ENCODE measurements at regions not wholly inside any gene's neighbourhood (a gene's known extent, or its start where the extent isn't known, plus 50 kb on each side); places are given as distances from the start of the nearest gene placed in this dataset.

DNA sequence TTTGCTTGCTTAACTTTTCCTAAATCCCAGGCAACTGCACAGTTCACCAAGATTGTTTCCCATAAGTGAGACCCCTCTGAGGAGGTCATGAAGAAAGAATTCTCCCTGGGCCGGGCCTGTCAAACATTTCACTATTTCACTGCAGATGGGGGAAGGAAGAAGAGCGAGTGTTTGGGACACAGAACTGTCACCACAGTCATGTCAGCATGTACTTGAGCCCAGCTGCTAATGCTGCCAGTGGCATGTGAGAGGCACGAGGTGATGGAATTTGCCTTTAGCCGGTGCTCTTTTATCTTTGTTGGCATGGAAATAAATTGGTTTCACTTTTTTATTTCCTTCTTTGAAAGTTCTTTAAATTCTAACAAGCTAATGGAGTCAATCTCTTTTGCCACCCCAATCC lies 277.9 kb upstream of the GADL1 start:
- in situ Hi-C loops (cut with HindIII; ENCODE audit: low sequenced_read_pairs): no loop called here
- DNase-seq (ENCODE audit: low read depth): no peak
- no peak overlapping the region for H3K4me3 ChIP-seq (ENCODE audit: low read depth, low read length)
- TF ChIP-seq, protein P1, sequence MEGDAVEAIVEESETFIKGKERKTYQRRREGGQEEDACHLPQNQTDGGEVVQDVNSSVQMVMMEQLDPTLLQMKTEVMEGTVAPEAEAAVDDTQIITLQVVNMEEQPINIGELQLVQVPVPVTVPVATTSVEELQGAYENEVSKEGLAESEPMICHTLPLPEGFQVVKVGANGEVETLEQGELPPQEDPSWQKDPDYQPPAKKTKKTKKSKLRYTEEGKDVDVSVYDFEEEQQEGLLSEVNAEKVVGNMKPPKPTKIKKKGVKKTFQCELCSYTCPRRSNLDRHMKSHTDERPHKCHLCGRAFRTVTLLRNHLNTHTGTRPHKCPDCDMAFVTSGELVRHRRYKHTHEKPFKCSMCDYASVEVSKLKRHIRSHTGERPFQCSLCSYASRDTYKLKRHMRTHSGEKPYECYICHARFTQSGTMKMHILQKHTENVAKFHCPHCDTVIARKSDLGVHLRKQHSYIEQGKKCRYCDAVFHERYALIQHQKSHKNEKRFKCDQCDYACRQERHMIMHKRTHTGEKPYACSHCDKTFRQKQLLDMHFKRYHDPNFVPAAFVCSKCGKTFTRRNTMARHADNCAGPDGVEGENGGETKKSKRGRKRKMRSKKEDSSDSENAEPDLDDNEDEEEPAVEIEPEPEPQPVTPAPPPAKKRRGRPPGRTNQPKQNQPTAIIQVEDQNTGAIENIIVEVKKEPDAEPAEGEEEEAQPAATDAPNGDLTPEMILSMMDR (IDR thresholded peaks at IDR 0.05; ENCODE audit: low read depth, low read length, missing control alignments): no peak

DNA sequence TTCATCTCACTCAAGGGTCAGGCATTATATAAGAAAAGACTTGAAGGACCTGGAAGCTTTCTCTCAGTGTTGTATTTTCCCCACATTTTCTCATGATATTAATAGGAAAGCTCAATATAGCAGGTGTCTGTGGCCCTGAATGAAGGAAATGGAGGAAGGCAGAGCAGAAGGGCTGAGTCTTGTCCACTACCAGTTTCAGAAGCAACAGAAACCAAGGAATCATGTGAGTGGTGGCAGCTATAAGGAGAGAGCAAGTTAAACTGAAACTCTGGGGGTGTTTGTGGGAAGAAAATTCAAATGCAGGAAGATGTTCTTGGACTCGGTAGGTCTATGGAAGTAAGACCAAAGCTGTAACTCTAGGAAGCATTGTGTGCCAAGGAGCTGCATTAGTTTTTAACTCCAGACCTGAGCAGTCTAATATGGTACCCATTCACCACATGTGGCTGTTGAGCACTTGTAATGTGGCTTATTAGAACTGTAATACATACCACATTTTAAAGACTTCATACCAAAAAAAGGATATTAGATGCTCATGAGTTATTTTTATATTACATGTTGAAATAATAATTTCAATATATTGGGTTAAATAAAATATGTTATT lies 278.8 kb upstream of the GADL1 start:
- in situ Hi-C loops (cut with HindIII; ENCODE audit: low sequenced_read_pairs): no loop called here
- no peak for DNase-seq (ENCODE audit: low read depth)
- no peak overlapping the region for H3K4me3 ChIP-seq (ENCODE audit: low read depth, low read length)
- TF ChIP-seq, protein P1 (IDR thresholded peaks at IDR 0.05; ENCODE audit: low read depth, low read length, missing control alignments): no peak

DNA sequence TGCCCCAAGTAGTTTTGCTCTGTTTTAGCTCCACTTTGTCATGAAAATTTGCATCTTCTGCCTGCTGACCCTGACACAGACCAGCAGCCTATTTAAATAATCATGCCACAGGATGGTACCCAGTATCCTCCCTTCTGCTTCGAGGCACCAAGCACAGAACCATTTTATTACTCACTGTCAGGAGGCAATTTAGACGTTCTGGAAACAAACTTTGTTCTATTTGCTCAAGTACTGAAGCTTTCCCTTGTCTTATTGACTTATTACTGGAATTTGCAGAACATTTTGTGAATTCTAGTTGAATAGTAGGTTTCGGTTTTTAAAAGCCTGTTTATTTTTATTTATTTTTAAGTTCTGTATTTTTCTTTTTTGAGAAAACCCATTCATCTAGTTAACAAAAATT lies 279.6 kb upstream of the GADL1 start:
- TF ChIP-seq, protein P1 (IDR thresholded peaks at IDR 0.05; ENCODE audit: low read depth, low read length, missing control alignments): no peak
- DNase-seq (ENCODE audit: low read depth): no peak
- no peak overlapping the region for H3K4me3 ChIP-seq (ENCODE audit: low read depth, low read length)
- in situ Hi-C loops (cut with HindIII; ENCODE audit: low sequenced_read_pairs): no loop called here

DNA sequence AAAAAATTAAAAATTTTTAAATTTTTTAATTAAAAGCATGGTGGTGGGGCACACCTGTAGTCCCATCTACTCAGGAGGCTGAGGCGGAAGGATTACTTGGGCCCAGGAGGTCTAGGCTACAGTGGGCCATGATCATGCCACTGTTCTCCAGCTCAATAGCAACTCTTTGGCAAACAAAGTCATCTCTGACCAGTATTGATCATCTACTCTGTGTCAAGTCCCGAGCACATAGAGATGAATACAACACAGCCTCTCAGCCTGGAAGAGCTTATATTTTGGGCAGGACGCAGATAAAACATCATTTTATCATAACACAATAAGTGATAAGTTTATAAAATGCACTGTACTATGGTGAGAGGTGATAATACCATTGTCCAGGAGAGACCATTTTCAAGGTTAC lies 281.6 kb upstream of the GADL1 start:
- no peak for DNase-seq (ENCODE audit: low read depth)
- in situ Hi-C loops (cut with HindIII; ENCODE audit: low sequenced_read_pairs): no loop called here
- H3K4me3 ChIP-seq (ENCODE audit: low read depth, low read length): no peak overlapping the region
- TF ChIP-seq, protein P1 (IDR thresholded peaks at IDR 0.05; ENCODE audit: low read depth, low read length, missing control alignments): no peak

DNA sequence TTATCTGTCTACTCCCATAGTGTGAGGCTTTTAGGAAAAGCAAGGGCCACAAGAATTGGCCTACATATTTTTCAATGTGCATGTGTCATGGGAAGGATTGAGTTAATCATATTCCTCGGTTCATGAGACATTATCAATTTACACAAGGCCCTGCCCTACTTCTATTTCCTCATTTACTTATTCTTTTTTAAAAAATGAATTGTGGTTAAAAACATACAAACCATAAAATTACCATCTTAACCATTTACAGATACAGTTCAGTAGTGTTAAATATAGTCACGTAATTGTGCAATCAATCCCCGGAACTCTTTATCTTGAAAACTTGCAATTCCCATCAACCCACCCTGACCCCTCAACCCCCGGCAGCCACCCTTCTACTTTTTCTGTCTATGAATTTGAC lies 284.0 kb upstream of the GADL1 start:
- TF ChIP-seq, protein P1 (IDR thresholded peaks at IDR 0.05; ENCODE audit: low read depth, low read length, missing control alignments): no peak
- no peak for DNase-seq (ENCODE audit: low read depth)
- in situ Hi-C loops (cut with HindIII; ENCODE audit: low sequenced_read_pairs): no loop called here
- no peak overlapping the region for H3K4me3 ChIP-seq (ENCODE audit: low read depth, low read length)

DNA sequence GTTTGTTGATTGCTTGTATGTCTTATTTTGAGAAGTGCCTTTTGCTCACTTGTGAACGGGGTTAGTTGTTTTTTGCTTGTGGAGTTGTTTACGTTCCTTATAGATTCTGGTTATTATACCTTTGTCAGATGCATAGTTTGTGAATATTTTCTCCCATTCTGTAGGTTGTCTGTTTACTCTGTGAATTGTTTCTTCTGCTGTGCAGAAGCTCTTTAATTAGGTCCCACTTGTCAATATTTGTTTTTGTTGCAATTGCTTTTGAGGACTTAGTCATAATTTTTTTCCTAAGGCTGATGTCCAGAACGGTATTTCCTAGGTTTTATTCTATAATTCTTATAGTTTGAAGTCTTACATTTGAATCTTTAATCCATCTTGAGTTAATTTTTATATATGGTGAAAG lies 285.3 kb upstream of the GADL1 start:
- no peak overlapping the region for H3K4me3 ChIP-seq (ENCODE audit: low read depth, low read length)
- no peak for DNase-seq (ENCODE audit: low read depth)
- in situ Hi-C loops (cut with HindIII; ENCODE audit: low sequenced_read_pairs): no loop called here
- TF ChIP-seq, protein P1 (IDR thresholded peaks at IDR 0.05; ENCODE audit: low read depth, low read length, missing control alignments): no peak

Data from astrocyte of the cerebellum (primary cell).